Astrocyte (in vitro differentiated cells and primary cell): ENCODE measurements at regions not wholly inside any gene's neighbourhood (a gene's known extent, or its start where the extent isn't known, plus 50 kb on each side); places are given as distances from the start of the nearest gene placed in this dataset.

Experiments
- DNase-seq: peaks from one replicate; pipeline ENCODE4 v3.0.0-alpha.2; 2010; ENCODE audit warnings: low read depth
- FAIRE-seq: peaks from 2 replicates; lab custom pipeline; 2011; peaks lifted over from hg19 to GRCh38; lab: Jason Lieb, UNC
- H2AFZ ChIP-seq: 2 replicates; pipeline ENCODE4 v1.6.0; 2012; ENCODE audit warnings: low read depth, low read length, inconsistent platforms
- H3K27ac ChIP-seq: 2 replicates; pipeline ENCODE4 v1.5.1; 2011; ENCODE audit warnings: low read depth, low read length, inconsistent platforms
- H3K27me3 ChIP-seq: 2 replicates; pipeline ENCODE4 v1.6.0; 2011; ENCODE audit warnings: low read length, inconsistent platforms; ENCODE audit not compliant: insufficient read depth
- H3K36me3 ChIP-seq: 2 replicates; pipeline ENCODE4 v1.5.1; 2011; ENCODE audit warnings: low read length, inconsistent platforms; ENCODE audit not compliant: insufficient read depth
- H3K4me1 ChIP-seq: 2 replicates; pipeline ENCODE4 v1.5.1; 2011; ENCODE audit warnings: low read length, inconsistent platforms; ENCODE audit not compliant: insufficient read depth
- H3K4me2 ChIP-seq: 2 replicates; pipeline ENCODE4 v1.6.0; 2012; ENCODE audit warnings: low read length, inconsistent platforms
- H3K4me3 ChIP-seq: 2 replicates; pipeline ENCODE4 v1.5.1; 2011; ENCODE audit warnings: low read depth, mild to moderate bottlenecking, low read length, inconsistent platforms; ENCODE audit not compliant: insufficient read depth
- H3K79me2 ChIP-seq: 2 replicates; pipeline ENCODE4 v1.6.0; 2012; ENCODE audit warnings: mild to moderate bottlenecking, low read length, inconsistent platforms; ENCODE audit not compliant: insufficient read depth
- H3K9ac ChIP-seq: 2 replicates; pipeline ENCODE4 v1.6.0; 2012; ENCODE audit warnings: mild to moderate bottlenecking, low read length, inconsistent platforms
- H3K9me3 ChIP-seq: 2 replicates; pipeline ENCODE4 v1.5.1; 2012; ENCODE audit warnings: low read depth, mild to moderate bottlenecking, low read length, inconsistent platforms; ENCODE audit not compliant: insufficient read depth
- H4K20me1 ChIP-seq: 2 replicates; pipeline ENCODE4 v1.6.0; 2012; ENCODE audit warnings: low read length, inconsistent platforms; ENCODE audit not compliant: insufficient read depth
- H3K27ac Mint-ChIP-seq: one replicate; pipeline ENCODE4 v1.8.0; 2021; ENCODE audit warnings: mild to moderate bottlenecking, mixed read lengths; ENCODE audit not compliant: unreplicated experiment
- H3K27me3 Mint-ChIP-seq: one replicate; pipeline ENCODE4 v1.8.0; 2021; ENCODE audit warnings: low read depth, mixed read lengths; ENCODE audit not compliant: unreplicated experiment
- H3K36me3 Mint-ChIP-seq: one replicate; pipeline ENCODE4 v1.8.0; 2021; ENCODE audit warnings: low read depth, mixed read lengths; ENCODE audit not compliant: unreplicated experiment
- H3K4me1 Mint-ChIP-seq: one replicate; pipeline ENCODE4 v1.8.0; 2021; ENCODE audit warnings: low read depth, mixed read lengths; ENCODE audit not compliant: unreplicated experiment
- H3K4me3 Mint-ChIP-seq: one replicate; pipeline ENCODE4 v1.8.0; 2021; ENCODE audit warnings: mild to moderate bottlenecking, moderate library complexity, mixed read lengths; ENCODE audit not compliant: unreplicated experiment
- H3K9me3 Mint-ChIP-seq: one replicate; pipeline ENCODE4 v1.8.0; 2021; ENCODE audit warnings: mild to moderate bottlenecking, mixed read lengths; ENCODE audit not compliant: unreplicated experiment
- CTCF ChIP-seq: IDR thresholded peaks from 2 replicates; pipeline ENCODE4 v1.5.1; 2011; ENCODE audit warnings: low read depth, mild to moderate bottlenecking, inconsistent platforms, low read length, moderate library complexity; ENCODE audit not compliant: insufficient read depth
- EZH2 ChIP-seq: IDR thresholded peaks from 2 replicates; pipeline ENCODE4 v1.6.1; 2012; ENCODE audit warnings: mild to moderate bottlenecking, low read length, inconsistent platforms; ENCODE audit not compliant: insufficient read depth

- peak overlapping the region; percentile 63 for H3K4me2 ChIP-seq
- FAIRE-seq (peak; percentile 98), DNase-seq (peak; percentile 97)
- peaks cover 14% of the 10 kb centered on the region for H3K4me1 ChIP-seq
- Mint-ChIP-seq H3K36me3 (no peaks in the 10 kb centered on the region), H3K4me3 (no peak overlapping the region), H3K9me3 (no peaks in the 10 kb centered on the region), H3K27ac (peak overlapping the region; percentile 92), H3K4me1 (peaks cover 28% of the 10 kb centered on the region), H3K27me3 (no peaks in the 10 kb centered on the region)
- H3K27ac ChIP-seq, result peak overlapping the region; percentile 35
- H3K27me3 ChIP-seq, result no peaks in the 10 kb centered on the region
- peak overlapping the region; percentile 23 for H3K9ac ChIP-seq
- H3K9me3 ChIP-seq, result no peaks in the 10 kb centered on the region
- TF ChIP-seq CTCF (no peak), EZH2 (no peak)
- no peaks in the 10 kb centered on the region for H3K79me2 ChIP-seq
- H3K4me3 ChIP-seq, result no peak overlapping the region
- H2AFZ ChIP-seq, result no peak overlapping the region
- H4K20me1 ChIP-seq, result no peaks in the 10 kb centered on the region
- no peaks in the 10 kb centered on the region for H3K36me3 ChIP-seq
These were observed 128.2 kb upstream of the DNAJC10 start for GRCh38 chr2:182587831-182588230.

DNA sequence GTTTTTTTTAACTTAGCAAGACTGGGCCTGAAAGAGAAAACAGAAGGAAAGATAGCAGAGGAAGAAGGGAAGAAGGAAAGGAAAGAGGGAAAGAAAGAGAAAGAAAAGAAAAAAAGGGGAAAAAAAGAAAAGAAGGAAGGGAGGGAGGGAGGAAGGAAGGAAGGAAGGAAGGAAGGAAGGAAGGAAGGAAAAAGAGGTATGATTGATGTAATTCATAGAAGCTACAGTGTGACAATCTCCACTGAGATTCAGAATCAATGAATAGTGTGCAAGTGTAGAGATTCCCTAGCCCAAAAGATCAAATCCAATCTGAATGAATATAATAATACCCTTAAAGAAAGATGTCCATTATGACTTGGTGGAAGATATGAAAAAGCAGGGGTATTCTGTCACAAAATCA, 126.9 kb upstream of the DNAJC10 start:
- DNase-seq (no peak), FAIRE-seq (no peak)
- H3K9ac ChIP-seq, result no peak overlapping the region
- H3K79me2 ChIP-seq, result no peaks in the 10 kb centered on the region
- no peaks in the 10 kb centered on the region for H3K36me3 ChIP-seq
- Mint-ChIP-seq H3K9me3 (no peaks in the 10 kb centered on the region), H3K4me3 (no peak overlapping the region), H3K4me1 (peaks cover 37% of the 10 kb centered on the region), H3K36me3 (no peaks in the 10 kb centered on the region), H3K27ac (peak overlapping the region; percentile 43), H3K27me3 (no peaks in the 10 kb centered on the region)
- H3K27ac ChIP-seq, result no peak overlapping the region
- H2AFZ ChIP-seq, result no peak overlapping the region
- TF ChIP-seq EZH2, result no peak
- TF ChIP-seq CTCF, result no peak
- H4K20me1 ChIP-seq, result no peaks in the 10 kb centered on the region
- H3K4me2 ChIP-seq, result no peak overlapping the region
- H3K9me3 ChIP-seq, result no peaks in the 10 kb centered on the region
- peaks cover 25% of the 10 kb centered on the region for H3K4me1 ChIP-seq
- H3K27me3 ChIP-seq, result no peaks in the 10 kb centered on the region
- H3K4me3 ChIP-seq, result no peak overlapping the region

GRCh38 chr2:182591774-182592173, 124.3 kb upstream of the DNAJC10 start:
- no peaks in the 10 kb centered on the region for H3K27me3 Mint-ChIP-seq
- no peak overlapping the region for H3K4me3 ChIP-seq
- H4K20me1 ChIP-seq, result no peaks in the 10 kb centered on the region
- no peak overlapping the region for H3K4me2 ChIP-seq
- H3K27ac ChIP-seq, result no peak overlapping the region
- TF ChIP-seq EZH2 (no peak), CTCF (no peak)
- H3K9ac ChIP-seq, result no peak overlapping the region
- H3K79me2 ChIP-seq, result no peaks in the 10 kb centered on the region
- H3K4me3 Mint-ChIP-seq, result no peak overlapping the region
- no peak overlapping the region for H2AFZ ChIP-seq
- H3K36me3 ChIP-seq, result no peaks in the 10 kb centered on the region
- H3K4me1 ChIP-seq, result peaks cover 27% of the 10 kb centered on the region
- FAIRE-seq, result no peak
- H3K36me3 Mint-ChIP-seq, result no peaks in the 10 kb centered on the region
- no peaks in the 10 kb centered on the region for H3K9me3 Mint-ChIP-seq
- no peak for DNase-seq
- no peaks in the 10 kb centered on the region for H3K27me3 ChIP-seq
- no peak overlapping the region for H3K27ac Mint-ChIP-seq
- no peaks in the 10 kb centered on the region for H3K9me3 ChIP-seq
- peaks cover 41% of the 10 kb centered on the region for H3K4me1 Mint-ChIP-seq
